ENCODE measurements at regions not wholly inside any gene's neighbourhood (a gene's known extent, or its start where the extent isn't known, plus 50 kb on each side); places are given as distances from the start of the nearest gene placed in this dataset.
A peak's percentile ranks its signal among the peaks of the same experiment; 100 is the strongest.

GRCh38 chr13:109836629-109837607, 50.5 kb upstream of the IRS2 start:
- H3K9me3 ChIP-seq = no peaks in the 10 kb centered on the region
- FAIRE-seq = no peak
- peak overlapping the region in 3 of 4 donors; percentile 65 to 70 (median 68) for H3K27ac ChIP-seq
- ATAC-seq = peak; percentile 81 to 98 (median 95)
- TF ChIP-seq CTCF (IDR thresholded peaks at IDR 0.05) = no peak
- intact Hi-C loops (cut with DNase I) = no loop called here
- H3K27me3 ChIP-seq = no peaks in the 10 kb centered on the region
- WGBS, 2 donors = 34 to 36% methylated on average over 12 of the region's 12 CpGs
- no peak overlapping the region for H3K4me3 ChIP-seq
- no peaks in the 10 kb centered on the region for H3K4me1 ChIP-seq
- no peaks in the 10 kb centered on the region for H3K36me3 ChIP-seq
- peak in 3 of 6 donors; percentile 47 to 58 (median 49) for DNase-seq

Measured in pancreas (tissue), 10 donors.